GM19467 (cell line): ENCODE measurements at regions not wholly inside any gene's neighbourhood (a gene's known extent, or its start where the extent isn't known, plus 50 kb on each side); places are given as distances from the start of the nearest gene placed in this dataset.

Experiments used
- ATAC-seq: cut with Tn5 transposase; IDR thresholded peaks from one replicate; pipeline ENCODE4 v1.9.1; 2021; ENCODE audit warnings: mild to moderate bottlenecking, moderate library complexity; ENCODE audit not compliant: unreplicated experiment

DNA sequence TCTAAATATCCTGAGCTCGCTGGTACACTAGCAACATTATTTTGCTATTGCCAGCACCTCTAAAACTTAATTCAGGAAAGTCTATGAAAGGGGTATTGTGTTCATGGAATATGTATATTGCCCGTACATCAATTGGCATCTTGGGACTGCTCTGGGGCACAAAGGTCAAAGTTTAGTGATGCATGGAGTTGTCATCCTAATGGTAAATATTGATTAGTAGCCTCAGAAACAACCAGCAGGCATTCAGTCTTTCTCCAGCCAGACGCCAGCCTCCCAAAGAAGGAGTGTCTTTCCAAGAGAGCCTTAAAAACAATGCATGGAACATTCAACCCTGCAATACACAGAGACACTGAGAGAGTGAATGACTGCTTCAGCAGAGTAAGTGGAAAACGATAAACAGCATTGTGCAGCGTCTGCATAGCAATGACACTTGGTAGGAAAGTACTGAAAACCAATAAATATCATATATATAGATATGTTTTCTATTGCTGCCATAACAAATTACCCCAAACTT is 377.3 kb downstream of the SHQ1 start:
- no peak for ATAC-seq

DNA sequence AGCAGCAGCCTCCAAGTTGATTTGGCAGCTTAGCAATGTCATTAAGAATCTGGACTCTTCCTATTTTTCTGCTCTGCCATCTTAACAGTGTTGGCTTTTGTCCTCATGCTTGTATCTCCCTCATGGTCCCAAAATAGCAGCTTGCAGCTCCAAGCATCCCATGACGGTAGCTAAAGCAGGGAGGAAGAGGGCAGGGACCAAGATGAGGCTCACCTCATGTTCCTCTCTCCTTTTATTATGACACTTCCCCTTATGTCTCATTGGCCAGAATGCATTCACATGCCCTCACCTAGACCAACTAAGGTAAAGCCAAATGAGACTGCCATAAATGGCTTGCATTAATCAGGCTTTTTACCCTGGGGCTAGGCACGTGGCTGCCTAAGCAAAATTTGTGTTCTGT is 382.4 kb downstream of the SHQ1 start:
- no peak for ATAC-seq

DNA sequence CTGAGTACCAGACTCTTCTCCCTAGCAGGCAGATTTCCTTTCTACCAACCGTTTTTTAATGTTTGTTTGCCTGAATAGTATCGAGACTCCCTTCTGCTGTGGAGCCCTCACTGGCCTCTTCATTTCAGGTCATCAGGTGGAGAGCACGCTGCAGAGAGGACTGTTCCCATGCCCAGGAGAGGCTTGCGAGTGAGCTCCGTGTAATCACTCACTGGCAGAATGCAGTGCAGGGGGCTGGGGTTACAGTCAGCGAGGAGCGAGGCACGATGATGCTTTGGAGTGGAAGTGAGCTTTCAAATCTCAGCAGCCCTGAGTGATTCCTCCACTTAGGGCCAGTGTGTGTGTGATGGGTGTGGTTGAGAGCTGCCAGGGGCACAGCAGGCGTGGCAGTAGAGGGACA is 385.2 kb downstream of the SHQ1 start:
- no peak for ATAC-seq

- no peak for ATAC-seq
Observed at GRCh38 chr3:72462595-72463011, 385.6 kb downstream of the SHQ1 start.

- no peak for ATAC-seq
Observed at GRCh38 chr3:72461787-72462186, 386.5 kb downstream of the SHQ1 start.

DNA sequence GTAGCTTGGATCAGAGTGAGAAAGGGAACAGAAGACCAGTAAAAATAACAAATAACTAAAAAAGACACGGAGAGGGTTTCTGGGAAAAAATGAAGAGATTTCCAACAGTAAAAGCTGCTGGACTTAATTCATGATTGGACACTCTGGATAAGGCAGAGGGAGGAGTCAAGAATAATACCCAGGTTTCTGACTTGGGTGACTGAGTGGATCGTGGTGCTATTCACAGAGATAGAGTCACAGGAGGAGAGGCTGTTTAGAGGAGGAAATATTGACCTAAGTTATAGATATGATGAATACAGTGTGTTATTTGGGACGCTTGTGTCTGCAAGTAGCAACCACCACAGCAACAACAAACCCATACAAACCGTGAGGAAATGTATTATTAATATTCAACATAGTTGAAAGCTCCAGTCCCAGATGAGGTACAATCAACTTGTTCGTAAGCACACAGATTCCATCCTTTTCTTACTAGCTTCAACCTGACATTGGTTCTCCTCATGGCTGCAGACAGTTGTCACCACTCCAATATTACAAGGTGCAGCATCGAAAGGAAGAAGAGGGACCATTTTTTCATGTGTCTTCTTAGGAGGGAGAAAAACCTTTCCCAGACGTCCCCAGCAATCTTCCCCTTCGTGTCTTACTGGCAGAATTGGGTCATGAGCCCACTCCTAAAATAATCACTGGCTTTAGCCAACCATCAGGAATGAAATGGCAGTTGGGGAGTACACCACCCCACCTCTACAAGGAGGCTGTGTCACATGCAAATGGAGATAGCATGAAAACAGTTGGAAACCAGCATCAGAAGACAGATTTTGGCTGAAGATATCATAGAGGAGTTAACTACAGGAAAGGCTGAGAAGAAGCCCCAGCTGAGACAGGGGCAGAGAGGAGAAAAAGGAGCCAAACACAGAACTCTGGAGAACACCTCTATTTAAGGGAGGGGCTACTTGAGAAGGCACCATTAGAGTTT is 387.8 kb downstream of the SHQ1 start:
- no peak for ATAC-seq

DNA sequence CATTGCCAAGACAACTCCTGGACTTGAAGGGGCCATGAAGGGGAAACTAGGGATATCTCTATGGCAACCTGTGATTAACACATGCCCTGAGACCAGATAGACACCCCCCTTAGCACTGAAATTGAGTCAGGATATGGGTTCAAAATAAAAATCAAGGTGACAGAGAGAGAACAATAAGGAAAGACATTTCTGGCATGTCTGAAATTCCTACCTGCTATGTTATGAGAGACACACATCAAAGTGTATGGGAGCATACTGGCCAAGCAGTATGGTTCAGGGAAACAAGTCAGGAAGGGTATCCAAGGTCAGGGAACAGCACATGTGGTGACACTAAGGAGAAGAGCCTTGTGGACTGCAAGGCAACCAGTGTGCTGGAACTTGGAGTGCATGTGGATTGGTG is 388.7 kb downstream of the SHQ1 start:
- ATAC-seq, result no peak

GRCh38 chr3:72458375-72458774 is 389.9 kb downstream of the SHQ1 start:
- ATAC-seq, result no peak

GRCh38 chr3:72454441-72454840 is 393.8 kb downstream of the SHQ1 start:
- ATAC-seq, result no peak

GRCh38 chr3:72453706-72454105 is 394.5 kb downstream of the SHQ1 start:
- ATAC-seq, result no peak

DNA sequence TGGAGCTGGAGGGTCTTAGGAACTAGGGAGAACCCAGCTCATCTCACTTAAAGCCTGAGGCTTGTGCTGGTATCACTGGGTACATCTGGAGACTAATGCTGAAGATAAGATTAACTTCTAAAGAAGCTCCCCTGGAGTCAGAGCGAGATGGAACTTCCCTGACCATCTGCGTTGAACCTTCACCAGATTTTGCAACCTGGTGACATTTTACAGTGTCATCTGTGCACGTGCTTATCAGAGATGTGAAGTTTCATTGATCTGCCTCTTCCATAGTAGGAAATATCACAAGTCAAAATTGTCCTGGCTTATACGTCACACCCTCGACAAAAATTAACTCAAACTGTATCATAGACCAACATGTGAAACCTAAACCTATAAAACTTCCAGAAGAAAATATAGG is 395.5 kb downstream of the SHQ1 start:
- ATAC-seq, result no peak

- no peak for ATAC-seq
Observed at GRCh38 chr3:72451841-72452240, 396.4 kb downstream of the SHQ1 start.

DNA sequence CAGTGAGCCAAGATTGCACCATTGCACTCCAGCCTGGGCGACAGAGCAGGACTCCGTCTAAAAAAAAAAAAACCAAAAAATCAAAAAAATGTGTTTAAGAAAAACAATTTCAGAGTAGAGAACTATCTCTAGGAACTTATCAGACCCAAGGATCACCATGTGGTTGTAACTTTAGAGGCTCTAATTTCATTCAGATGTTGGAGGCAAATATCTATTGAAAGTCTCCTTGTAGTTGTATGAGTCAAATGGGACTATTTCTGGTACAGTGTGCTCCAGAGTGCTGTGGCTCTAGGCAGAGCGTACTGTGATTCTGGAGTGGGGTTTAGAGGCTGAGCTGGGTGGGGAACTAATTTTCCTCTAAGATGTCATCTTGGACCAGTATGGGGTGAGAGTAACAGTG is 398.7 kb downstream of the SHQ1 start:
- no peak for ATAC-seq

GRCh38 chr3:72448858-72449257 is 399.4 kb downstream of the SHQ1 start:
- no peak for ATAC-seq

DNA sequence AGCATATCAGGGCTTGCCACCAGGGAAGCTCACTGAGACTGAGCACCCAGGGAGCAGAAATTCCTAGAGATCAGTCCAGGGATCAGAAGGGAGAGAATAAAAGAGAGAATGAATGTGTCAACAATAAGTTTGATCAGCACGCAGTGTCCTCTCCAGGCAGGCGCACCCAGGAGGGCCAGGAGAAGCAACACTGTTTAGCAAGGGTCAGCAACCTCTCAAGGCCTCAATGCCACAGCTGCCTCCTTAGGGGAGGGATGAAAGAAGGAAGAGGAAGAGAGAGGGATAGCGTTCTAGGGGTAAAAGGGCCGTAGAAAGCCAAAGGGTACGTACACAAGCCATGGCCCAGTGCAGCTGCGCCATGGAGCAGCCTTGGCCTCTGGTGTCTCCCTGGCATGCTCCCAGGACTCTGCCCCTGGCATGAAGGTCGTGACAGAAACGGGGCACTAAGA is 399.8 kb downstream of the SHQ1 start:
- no peak for ATAC-seq

DNA sequence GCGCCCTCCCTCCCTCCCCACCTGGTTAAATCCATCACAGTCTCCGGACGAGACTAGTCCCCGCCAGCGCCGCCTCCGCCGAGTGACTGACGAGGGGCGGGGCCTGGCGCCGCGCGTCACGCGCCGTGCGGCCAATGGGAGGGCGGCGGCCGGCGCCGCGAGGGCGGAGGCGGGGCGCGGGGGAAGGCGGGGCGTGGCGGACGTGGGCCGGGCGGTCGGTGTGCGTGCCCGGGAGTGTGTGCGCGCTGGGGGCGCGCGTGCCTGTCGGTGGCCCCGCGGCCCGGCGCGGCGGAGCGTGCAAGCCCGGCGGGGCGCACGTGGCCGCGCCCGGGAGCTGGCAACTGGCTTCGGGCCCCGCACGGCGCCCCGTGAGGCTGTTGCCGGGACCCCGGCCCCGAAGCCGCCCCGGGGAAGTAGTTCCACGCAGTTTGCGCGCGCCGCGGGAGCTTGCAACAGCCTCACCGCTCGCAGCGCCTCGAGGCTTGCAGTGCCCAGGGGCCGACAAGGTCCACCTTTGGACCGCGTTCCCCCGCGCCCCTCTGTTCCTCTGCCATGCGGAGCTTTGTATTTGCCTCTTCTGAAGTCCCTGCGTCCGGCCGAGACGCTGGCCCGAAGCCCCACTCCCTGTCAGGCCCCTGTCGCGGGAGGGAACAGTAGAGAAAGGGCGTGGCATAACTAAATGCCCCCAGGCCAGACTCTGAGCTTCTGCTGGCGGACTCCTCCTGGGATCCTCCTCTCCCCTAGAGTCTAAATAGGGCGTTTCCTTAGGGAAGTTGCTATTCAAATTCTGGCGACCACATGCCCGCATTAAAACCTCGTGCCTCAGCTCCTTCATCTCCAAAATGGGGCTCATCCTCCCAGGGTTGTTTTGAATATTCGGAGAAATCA is 400.9 kb downstream of the SHQ1 start:
- ATAC-seq, result peak; percentile 87

- peak; percentile 32 for ATAC-seq
Observed at GRCh38 chr3:72446218-72447058, 401.8 kb downstream of the SHQ1 start, which contains the start of gene RYBP. RYBP (minus strand) TSS chr3:72446621.

- ATAC-seq, result no peak
Observed at GRCh38 chr3:72445827-72446217, 402.4 kb downstream of the SHQ1 start.

DNA sequence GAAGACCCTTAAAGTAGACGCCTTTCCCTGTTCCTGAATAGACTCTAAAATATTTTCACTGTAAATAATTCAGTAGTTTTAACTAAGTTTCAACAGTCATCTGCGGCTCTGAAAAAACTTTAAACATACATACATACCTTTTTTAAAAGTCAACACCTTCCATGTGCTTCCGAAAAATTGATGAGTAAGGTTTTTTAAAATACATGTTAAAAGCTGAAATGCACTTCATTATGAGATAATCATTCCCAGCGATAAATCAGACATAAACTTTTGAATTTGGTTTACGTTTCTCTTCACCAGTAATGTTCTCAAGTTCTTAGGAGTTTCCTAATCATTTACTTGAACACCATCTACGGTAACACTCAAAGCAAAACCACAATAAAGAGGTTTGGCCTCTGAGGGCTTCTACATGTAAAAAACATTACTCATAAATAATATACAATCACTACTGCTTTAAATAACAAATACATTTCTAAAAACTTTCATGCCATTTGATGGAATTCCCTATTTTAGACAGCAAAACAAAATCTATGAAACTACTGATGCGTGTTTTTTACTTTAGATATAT is 403.5 kb downstream of the SHQ1 start:
- no peak for ATAC-seq

GRCh38 chr3:72442759-72443158 is 405.5 kb downstream of the SHQ1 start:
- no peak for ATAC-seq
